MCF 10A (cell line): ENCODE measurements at regions not wholly inside any gene's neighbourhood (a gene's known extent, or its start where the extent isn't known, plus 50 kb on each side); places are given as distances from the start of the nearest gene placed in this dataset.
"Not testable (repeated sequence)": the region's sequence is repeated elsewhere in the genome, so short reads cannot be mapped to it uniquely, and the experiment has no call there.

Experiments used
- BruUV-seq: library from RNA; stranded (reverse); fragments of 400-500 nt; replicated peaks from 2 replicates; lab custom pipeline; 2021; lab: Mats Ljungman, UMichigan
- CTCF ChIA-PET: fragments of 300-600 bp; sonication (Branson Sonifier 250); formaldehyde crosslinking; extraction: SDS; loops from one replicate; lab custom pipeline; 2021; ENCODE audit warnings: antibody characterized with exemption, inconsistent platforms; lab: Yijun Ruan, JAX
- POLR2A ChIA-PET: fragments of 300-600, 350-650 bp; sonication (Branson Sonifier 250); formaldehyde crosslinking; extraction: SDS; loops from one replicate; lab custom pipeline; 2020; ENCODE audit warnings: antibody characterized with exemption, inconsistent platforms; lab: Yijun Ruan, JAX
- DNase-seq: peaks from one replicate; pipeline ENCODE4 v3.0.0-alpha.2; 2018; ENCODE audit not compliant: unreplicated experiment
- H3K27ac Mint-ChIP-seq: one replicate; pipeline ENCODE4 v1.8.0; 2022; ENCODE audit warnings: mild to moderate bottlenecking, low read depth, mixed read lengths; ENCODE audit not compliant: unreplicated experiment
- H3K27me3 Mint-ChIP-seq: one replicate; pipeline ENCODE4 v1.8.0; 2022; ENCODE audit warnings: mixed read lengths; ENCODE audit not compliant: insufficient read depth, unreplicated experiment
- H3K36me3 Mint-ChIP-seq: one replicate; pipeline ENCODE4 v1.8.0; 2022; ENCODE audit warnings: mild to moderate bottlenecking, moderate library complexity, mixed read lengths; ENCODE audit not compliant: insufficient read depth, unreplicated experiment
- H3K4me1 Mint-ChIP-seq: one replicate; pipeline ENCODE4 v1.8.0; 2022; ENCODE audit warnings: mixed read lengths; ENCODE audit not compliant: insufficient read depth, unreplicated experiment
- H3K4me3 Mint-ChIP-seq: one replicate; pipeline ENCODE4 v1.8.0; 2022; ENCODE audit warnings: mild to moderate bottlenecking, moderate library complexity, mixed read lengths; ENCODE audit not compliant: unreplicated experiment
- H3K9me3 Mint-ChIP-seq: one replicate; pipeline ENCODE4 v1.8.0; 2022; ENCODE audit warnings: mixed read lengths; ENCODE audit not compliant: unreplicated experiment
- CTCF ChIP-seq: fragments of 200-600 bp; IDR thresholded peaks from one replicate; pipeline ENCODE4 v1.8.0; 2022; ENCODE audit warnings: antibody characterized with exemption, mild to moderate bottlenecking; ENCODE audit not compliant: unreplicated experiment
- intact Hi-C: fragments of 100-400 bp; cut with micrococcal nuclease; formaldehyde crosslinking; loops from 2 replicates; pipeline ENCODE4 v1.14.1; 2022

GRCh38 chr4:167890226-167890625 is 202.1 kb upstream of the ANXA10 start:
- peak; percentile 23 for DNase-seq
- TF ChIP-seq CTCF = no peak

DNA sequence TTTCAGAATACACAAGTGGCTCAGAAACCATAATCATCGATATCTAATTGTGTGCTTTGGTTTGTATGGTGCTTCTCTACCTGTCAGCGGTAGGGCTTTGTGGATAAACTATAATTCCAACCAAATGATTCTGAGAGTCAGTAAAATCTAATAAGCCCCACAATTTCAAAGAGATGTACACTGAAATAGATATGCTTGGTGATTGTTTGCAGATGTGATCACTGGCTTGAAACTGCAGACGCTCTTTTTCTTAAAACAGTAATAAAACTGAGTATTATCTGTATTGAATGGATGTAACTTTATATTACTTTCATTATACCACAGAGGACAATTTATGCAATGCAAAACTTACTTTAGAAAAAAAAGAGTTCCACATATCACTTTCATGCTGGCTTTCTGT is 198.8 kb upstream of the ANXA10 start:
- no peak for DNase-seq
- ChIA-PET POLR2A (no interaction called here), CTCF (no interaction called here)
- BruUV-seq = no TSS peak
- Mint-ChIP-seq H3K4me3 (no peak overlapping the region), H3K9me3 (peaks cover 2% of the 10 kb centered on the region), H3K27me3 (no peaks in the 10 kb centered on the region), H3K4me1 (peaks cover 20% of the 10 kb centered on the region), H3K27ac (no peak overlapping the region), H3K36me3 (no peaks in the 10 kb centered on the region)
- TF ChIP-seq CTCF = no peak
- intact Hi-C loops = no loop called here

More at GRCh38 chr4:167890226-167890625, 202.1 kb upstream of the ANXA10 start:
- no peaks in the 10 kb centered on the region for H3K36me3 Mint-ChIP-seq
- ChIA-PET POLR2A (no interaction called here), CTCF (no interaction called here)
- no peaks in the 10 kb centered on the region for H3K9me3 Mint-ChIP-seq
- intact Hi-C loops = no loop called here
- no peaks in the 10 kb centered on the region for H3K27me3 Mint-ChIP-seq
- no TSS peak for BruUV-seq
- no peak overlapping the region for H3K4me3 Mint-ChIP-seq
- no peak overlapping the region for H3K27ac Mint-ChIP-seq
- H3K4me1 Mint-ChIP-seq = peaks cover under 1% of the 10 kb centered on the region

- ChIA-PET POLR2A (interaction anchor here (0.6 to 1.4 kb wide), 7 partner anchors 8 to 252 kb away, joined by 3 to 5 read pairs (median 3); no protein-coding TSS in a partner anchor), CTCF (interaction anchor here (0.6 to 0.7 kb wide), 2 partner anchors 28 to 276 kb away, joined by 3 read pairs; no protein-coding TSS in a partner anchor)
- DNase-seq, H3K36me3 Mint-ChIP-seq, H3K27me3 Mint-ChIP-seq, intact Hi-C loops, H3K9me3 Mint-ChIP-seq, BruUV-seq: not testable (repeated sequence)
- H3K4me1 Mint-ChIP-seq = peaks cover 20% of the 10 kb centered on the region
- H3K27ac Mint-ChIP-seq = peak overlapping the region; percentile 100
- peak overlapping the region; percentile 68 for H3K4me3 Mint-ChIP-seq
Measured at GRCh38 chr4:167896260-167896659, 196.1 kb upstream of the ANXA10 start.

DNA sequence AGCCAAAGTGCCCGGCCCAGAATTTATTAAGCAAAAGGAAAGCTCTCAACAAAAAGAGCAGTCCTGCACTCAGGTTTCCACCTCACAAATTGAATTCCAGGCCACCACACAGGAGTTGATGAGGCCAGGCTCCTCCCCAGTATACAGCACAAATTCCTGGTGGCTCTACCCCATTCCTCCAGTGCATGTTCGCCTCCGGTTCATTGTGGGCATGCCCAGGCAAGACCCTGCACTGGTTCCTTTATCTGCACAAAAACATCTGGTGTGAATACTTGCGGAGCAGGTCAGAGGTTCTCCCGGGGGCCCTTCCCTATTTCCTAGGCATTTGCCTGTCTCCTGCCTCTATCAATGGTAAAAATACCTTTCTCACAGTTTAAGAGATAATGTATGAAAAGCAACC is 195.2 kb upstream of the ANXA10 start:
- DNase-seq = peak; percentile 70
- no TSS peak for BruUV-seq
- ChIA-PET POLR2A (interaction anchor here (0.6 to 1.4 kb wide), 7 partner anchors 9 to 510 kb away, joined by 3 to 4 read pairs (median 3); no protein-coding TSS in a partner anchor), CTCF (no interaction called here)
- peak overlapping the region; percentile 100 for H3K27ac Mint-ChIP-seq
- H3K27me3 Mint-ChIP-seq = no peaks in the 10 kb centered on the region
- no peaks in the 10 kb centered on the region for H3K36me3 Mint-ChIP-seq
- H3K4me1 Mint-ChIP-seq = peaks cover 25% of the 10 kb centered on the region
- intact Hi-C loops = no loop called here
- H3K9me3 Mint-ChIP-seq = peaks cover 8% of the 10 kb centered on the region
- TF ChIP-seq CTCF = no peak
- H3K4me3 Mint-ChIP-seq = peak overlapping the region; percentile 68
